ENCODE measurements at regions not wholly inside any gene's neighbourhood (a gene's known extent, or its start where the extent isn't known, plus 50 kb on each side); places are given as distances from the start of the nearest gene placed in this dataset.
A peak's percentile ranks its signal among the peaks of the same experiment; 100 is the strongest.

DNA sequence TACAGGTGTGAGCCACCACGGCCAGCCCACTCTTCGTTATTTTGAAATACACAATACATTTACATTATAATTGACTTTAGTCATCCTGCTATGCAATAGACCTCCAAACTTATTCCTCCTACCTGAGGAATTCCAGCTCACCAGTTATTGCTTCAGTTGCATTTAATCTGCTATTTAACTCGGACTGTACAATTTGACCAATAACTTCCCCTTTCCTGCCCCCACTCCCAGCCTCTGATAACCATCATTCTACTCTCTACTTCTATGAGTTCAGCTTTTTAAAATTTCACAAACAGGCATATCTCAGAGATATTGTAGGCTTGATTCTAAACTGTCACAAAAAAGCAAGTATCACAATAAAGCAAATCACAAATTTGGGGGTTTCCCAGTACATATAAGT lies 157.0 kb downstream of the COPRS start:
- no peak for DNase-seq

DNA sequence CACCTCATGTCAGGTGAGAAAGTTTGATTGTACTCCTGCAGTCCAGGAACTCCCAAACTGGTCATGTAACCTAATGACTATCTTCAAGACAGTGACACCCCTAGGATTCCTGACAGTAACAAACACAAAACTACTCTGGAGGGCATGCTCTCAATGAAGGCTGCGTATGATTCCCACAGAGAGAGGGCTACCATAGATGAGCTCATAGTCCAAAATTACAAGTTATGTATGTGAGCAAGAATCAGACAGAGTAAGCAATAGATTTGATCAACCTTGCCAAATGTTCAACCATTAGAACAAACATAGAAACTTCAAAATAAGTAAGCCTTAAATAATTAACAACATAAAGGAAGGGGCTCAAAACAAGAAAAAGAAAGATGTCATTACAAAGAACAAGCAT lies 158.1 kb downstream of the COPRS start:
- DNase-seq, result peak; percentile 18

DNA sequence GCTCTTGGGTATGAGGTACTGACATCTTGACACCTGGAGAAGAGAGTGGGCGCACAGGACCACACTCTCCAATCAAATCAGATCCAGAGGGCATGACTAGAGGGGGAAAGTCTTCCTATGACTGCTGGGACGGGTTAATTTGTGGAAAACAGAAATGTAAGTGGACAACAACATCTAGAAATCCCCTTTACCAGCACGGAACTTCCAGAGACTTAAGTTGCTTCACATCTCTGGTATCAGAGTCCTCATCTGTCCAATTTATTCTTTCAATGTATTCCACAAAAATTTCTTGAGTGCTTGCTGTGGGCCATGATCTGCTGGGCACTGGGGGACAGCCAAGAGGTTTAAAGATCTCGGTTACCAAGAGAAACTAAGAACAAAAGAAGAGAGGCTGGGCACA lies 159.2 kb downstream of the COPRS start:
- DNase-seq, result no peak

DNA sequence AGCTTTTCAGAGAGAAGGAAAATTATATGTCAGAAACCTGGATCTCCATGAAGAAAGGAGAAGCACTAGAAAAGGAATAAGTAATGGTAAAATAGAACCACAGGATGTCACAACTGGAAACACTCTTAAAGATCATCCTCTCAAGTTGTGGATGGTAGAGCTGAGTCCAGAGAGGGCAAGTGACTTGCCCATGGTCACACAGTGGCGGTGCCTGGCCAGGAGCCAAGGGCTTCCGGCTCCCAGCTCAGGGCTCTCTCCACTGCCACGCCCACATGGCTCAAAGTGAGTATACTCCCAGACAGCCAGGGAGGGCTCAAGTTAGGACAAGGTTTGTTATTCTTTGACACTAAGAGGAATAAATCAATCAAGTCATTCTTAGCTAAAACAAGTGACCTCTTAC lies 159.8 kb downstream of the COPRS start:
- DNase-seq, result peak; percentile 27

DNA sequence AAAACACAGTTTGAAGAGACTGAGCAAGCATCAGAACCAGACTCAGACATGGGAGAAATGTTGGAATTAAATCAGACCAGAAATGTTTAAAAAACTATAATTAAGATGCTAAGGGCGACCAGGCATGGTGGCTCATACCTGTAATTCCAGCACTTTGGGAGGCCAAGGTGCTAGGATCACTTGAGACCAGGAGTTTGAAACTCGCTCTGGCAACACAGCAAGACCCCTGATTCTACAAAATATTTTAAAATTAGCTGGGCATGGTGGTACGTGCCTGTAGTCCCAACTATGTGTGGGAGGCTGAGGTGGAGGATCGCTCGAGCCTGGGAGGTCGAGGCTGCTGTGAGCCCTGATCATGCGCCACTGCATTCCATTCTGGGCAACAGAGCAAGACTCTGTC lies 160.3 kb downstream of the COPRS start:
- no peak for DNase-seq

DNA sequence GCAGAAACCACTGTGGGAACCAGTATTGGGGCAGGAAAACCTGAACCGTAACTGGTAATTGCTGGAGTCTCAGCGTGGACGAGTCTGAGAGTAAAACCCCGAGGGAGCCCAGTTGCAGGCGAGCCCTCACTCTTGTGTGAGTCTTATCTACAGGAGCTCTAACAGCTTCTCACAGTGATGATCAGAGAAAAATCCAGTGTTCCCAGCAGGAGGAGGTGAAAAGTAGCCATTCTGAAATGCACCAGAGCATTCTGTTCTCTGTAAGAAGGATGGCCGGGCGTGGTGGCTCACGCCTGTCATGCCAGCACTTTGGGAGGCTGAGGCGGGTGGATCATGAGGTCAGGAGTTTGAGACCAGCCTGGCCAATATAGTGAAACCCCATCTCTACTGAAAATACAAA lies 161.2 kb downstream of the COPRS start:
- no peak for DNase-seq

DNA sequence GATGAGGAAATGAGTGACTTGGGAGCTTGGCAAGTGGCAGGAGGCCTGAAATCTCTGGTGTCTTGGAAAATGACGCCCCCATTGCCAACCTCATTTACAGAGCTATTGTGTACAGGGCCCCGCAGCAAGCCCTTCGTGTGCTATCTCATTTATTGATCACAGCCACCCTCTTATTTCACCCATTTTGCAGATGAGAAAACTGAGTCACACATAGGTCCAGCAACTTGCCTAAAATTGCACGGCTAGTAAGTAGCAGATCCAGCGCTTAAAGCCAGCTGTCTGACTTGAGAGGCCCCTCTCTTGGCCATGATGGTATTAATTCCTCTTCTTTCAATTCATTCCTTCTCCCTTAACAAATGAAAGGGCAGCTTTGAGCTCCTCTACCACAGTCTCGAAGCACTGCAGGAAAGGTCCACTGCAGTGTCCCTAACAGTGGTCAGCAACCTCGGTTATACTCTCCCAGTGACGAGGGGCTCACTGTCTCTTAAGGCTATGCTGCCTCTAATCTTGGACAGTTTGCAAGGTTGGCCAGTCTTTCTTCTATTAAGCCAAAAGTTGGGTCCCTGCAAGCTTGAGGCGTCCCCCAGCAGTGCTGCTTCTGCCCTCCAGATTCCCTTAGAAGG lies 162.2 kb downstream of the COPRS start:
- no peak for DNase-seq

DNA sequence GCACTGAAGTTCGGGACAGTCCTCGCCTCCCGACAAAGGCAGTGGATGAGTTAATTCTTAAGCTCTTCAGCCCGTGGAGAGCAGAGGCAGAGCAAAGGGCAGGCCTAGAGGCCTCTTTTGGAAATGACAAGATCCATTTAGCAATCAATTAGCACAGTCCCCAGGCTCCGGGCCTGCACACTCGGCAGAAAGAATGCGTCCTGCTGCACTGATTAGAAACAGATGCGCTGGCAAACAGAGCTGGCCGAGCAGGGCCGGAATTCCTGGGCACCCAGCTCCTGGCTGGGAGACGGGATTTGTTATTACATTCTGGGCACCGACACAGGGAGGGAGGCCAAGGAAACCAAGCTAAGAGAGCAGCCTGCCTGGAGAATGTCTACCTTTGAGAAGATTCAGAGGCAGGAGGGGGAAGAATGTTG lies 162.9 kb downstream of the COPRS start:
- peak; percentile 97 for DNase-seq

DNA sequence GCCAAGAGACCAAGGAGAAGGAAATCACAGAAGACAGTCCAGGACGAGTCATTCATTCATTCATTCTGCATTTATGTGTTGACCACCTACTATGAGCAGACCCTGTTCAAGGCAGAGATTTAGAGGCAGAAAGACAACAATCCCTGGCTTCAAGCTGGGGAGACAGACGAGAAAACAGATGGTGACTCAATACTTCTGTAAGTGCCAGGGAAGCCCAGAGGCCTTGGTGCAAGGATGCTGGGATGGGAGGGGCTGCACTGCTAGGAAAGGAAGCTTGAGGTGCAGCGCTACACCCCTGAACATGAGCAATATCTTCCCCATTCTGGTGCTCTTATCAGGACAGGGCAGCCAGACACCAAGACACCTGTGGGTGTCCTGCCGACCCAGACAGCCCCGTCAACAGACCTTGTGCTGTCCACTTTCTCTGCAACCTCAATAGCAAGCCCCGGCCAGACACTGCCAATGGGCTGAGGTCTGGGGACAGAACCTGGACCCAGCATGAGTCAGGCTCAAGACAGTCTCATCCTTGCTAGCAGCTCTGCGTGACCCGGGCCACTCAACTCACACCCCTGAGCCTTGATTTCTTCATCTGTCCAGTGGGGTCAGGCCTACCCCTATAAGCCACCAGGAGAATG lies 163.5 kb downstream of the COPRS start:
- peak; percentile 60 for DNase-seq

DNA sequence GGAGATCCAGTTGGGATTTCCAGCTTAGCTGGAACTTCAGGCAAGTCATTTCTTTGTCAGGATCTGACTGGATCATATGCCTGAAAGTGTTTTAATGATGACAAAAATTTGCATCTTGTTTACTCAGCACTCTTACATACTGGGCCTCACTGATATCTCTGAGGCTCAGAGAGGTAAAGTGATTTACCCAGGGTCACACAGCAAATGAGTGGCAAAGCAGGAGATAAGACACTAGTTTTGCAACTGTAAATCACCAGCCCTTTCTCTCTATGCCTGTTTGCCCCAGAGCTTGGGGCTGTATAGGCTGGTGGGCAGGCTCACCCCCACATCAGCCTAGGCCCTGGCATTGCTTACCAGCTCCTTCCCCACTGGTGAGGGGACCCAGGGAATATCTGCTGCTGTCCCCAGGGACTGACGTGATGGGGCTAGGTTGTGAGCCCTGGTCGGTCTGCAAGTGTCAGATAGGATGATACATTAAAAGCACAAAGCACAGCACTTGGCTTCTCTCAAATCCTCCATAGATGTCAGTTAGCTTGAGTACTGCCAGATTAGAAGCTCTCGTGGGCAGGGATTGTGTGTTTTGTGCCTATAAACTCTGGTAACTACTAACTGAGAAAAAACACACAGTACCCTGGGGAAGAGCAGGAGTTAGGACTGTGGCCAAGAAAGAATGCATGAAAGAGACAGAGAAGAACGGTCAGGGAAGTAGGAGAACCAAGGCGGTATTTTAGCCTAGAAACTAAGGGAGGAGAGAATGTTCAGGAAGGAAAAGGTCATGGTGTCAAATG lies 165.4 kb downstream of the COPRS start:
- no peak for DNase-seq

DNA sequence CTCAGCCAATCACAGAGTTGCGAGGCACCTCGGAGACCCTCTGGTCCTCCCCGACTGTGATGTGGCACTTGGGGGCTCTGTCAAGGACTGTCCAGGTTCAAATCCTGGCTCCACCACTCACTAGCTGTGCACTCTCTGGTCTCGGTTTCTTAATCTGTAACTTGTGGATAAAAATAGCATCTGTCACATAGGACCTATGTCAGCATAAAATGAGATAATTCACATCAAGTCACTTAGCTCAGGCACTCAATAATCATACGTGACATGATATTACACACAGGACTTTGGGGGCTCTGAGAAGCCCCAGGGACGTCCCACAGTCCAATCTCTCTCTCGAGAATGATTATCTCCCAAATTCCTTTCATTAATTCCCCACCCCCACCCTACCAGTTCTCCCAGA lies 166.4 kb downstream of the COPRS start:
- no peak for DNase-seq

DNA sequence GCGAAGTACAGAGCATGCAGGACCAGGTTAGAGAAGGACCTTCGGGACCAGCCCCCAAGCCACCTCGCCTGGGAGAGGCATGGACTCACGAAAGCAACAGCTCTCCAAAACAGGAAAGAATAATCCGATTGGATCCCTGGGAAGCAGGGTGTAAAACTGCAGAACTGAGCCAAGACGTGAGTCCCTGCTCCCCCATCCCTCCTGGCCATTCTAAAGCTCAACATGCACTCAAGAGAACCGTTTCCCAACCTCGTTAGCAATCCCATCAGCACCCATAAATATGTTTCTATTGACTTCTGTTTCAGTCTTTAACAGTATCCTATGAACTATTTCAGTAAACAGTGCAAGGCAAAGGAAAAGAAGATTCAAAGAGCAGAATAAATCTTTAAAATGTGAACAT lies 167.0 kb downstream of the COPRS start:
- DNase-seq, result no peak

DNA sequence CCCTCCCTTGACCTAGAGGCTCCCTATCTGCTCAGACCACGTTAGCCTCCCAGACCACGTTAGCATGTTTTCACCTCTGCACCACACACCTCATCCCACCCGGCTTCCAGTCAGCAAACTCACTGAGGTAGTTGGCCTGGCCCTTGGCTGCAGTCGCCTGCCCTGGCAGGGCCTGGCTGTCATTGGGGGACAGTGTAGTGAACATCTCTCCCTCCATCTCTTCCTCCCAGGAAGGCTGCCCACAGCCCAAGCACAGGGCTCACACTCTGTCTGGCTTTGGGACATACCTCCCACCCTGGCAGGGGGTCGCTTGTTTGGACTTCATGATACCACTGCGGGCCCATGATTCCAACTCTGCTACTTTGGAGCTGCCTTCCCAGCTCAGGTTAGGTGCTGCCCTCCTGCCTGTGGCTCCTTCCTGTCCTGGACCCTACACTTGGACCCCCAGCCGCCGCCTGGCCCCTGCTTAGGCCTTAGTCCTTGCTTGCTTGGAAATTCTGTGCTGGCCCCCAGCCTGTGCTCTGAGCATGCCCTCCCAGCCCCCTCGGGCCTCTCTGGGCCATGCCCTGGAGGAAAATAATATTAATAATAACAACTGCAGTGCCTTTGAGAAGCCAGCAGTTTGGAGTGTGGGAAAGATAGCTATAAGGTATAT lies 167.7 kb downstream of the COPRS start:
- no peak for DNase-seq

DNA sequence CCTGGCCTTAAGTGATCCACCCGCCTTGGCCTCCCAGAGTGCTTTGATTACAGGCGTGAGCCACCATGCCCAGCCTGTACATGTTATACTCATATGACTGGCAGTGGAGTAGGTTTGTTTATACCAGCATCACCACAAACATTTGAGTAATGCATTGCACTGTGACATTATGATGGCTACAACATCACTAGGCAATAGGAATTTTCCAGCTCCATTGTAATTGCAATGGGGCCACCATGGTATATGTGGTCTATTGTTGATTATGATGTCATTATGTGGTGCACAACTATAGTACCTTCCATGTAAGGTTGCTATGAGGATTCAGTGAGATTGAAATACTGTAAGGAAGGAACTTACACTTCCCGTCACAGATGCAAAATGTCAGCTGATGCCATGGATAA lies 168.9 kb downstream of the COPRS start:
- peak; percentile 48 for DNase-seq

DNA sequence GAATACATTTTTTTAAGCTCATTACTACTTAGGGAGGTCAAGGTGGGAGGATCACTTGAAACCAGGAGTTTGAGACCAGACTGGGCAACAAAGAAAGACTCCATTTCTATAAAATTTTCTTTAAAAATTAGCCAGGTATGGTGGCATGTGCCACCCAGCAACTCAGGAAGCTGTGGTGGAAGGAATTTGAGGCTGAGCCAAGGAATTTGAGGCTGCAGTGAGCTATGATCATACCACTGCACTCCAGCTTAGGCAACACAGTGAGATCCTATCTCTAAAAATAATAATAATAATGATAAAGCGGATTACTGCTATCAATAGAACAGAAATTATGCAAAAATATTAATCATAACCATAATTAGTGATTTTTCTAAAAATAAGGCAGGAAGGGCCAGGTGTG lies 170.3 kb downstream of the COPRS start:
- peak; percentile 64 for DNase-seq

DNA sequence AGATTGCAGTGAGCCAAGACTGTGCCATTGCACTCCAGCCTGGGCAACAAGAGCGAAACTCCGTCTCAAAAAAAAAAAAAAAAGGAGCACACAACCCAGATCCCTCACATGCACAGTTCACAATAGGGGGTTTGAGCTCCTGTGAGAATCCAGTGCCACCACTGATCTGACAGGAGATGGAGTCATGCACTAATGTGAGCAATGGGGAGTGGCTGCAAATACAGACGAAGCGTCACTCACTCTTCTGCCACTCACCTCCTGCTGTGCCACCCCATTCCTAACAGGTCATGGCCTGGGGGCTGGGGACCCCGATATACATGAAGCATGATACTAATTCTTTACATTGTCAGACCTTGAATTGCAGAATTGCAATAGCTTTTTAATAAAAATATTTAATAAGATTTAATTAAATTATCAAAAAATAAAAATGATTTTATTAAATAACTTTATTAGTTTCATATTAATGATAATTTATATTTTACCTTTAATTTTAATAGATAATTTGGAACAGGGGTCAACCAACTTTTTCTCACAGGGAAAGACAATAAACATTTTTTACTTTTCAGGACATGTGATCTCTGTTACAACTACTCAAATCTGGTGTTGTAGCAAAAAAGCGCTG lies 171.4 kb downstream of the COPRS start:
- peak; percentile 68 for DNase-seq

DNA sequence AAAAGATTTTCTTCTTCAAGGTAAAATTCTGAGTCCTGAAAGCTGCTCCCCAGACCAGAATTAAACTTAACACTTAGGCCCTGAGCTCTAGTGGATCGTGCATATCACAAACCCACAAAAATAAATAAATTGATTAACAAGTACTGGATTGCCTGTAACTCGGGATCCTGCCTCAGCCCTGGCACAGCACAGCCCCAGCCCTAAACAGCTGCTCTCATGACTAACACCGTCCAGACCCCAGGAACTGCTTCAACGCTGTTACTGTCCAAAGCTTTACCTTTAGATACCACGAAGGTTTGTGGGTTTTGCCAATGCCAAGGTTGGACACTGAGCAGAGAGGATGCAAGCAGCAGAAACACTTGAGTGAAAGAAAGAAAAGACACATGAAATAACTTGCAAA lies 172.5 kb downstream of the COPRS start:
- no peak for DNase-seq

DNA sequence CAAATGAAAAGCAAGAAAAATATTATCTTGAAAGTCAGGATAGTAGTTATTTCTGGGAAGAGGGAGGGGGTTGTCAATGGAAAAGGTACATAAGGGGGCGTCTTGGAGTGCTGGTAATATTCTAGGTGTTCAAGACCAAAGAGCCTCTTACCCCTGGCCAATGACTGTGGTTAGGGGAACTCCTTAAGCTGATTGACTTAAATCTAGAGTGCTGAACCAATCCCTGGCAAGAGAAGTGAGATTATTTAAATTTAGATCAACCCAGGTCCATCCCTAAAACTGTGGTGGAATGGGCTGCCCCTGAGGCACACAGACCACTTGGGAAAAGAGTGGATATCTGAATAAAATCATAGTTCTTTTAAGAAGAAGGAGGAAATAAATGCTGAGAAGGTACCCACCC lies 174.1 kb downstream of the COPRS start:
- DNase-seq, result no peak

DNA sequence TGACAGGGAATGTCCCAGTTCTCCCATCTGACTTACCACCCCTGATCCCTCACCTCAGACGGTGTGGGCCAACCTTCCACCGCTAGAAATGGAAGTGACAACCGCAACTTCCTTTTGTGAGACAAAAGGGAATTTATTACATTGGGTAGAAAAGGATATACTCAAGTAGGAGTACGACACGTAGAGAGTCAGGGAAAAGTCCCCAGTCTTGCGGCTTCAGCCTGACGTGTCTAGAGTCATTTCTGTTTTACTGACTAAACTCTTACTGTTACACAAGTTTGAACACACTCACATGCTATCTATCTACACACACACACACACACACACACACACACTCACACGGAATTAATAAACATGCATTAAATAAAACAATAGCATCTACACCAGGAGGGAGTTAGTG lies 178.9 kb downstream of the COPRS start:
- DNase-seq, result no peak

DNA sequence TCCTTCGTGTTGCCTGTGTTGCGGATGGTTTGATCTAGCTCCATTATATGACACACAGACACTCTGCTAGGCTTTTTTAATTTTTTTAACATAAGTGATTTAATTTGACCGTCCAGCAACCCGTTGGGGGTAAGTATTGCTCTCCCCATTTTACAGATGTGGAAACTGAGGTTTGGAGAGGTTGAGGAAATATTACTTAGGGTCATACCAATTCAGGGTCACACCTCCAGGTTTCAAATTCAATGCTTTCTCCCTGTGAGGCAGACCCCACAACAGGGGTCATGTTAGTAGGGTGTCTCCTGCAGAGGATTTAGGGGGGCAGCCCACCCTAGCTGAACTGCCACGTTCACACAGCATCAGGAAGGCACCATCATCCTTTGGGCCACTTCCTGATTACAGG lies 179.4 kb downstream of the COPRS start:
- DNase-seq, result no peak

DNA sequence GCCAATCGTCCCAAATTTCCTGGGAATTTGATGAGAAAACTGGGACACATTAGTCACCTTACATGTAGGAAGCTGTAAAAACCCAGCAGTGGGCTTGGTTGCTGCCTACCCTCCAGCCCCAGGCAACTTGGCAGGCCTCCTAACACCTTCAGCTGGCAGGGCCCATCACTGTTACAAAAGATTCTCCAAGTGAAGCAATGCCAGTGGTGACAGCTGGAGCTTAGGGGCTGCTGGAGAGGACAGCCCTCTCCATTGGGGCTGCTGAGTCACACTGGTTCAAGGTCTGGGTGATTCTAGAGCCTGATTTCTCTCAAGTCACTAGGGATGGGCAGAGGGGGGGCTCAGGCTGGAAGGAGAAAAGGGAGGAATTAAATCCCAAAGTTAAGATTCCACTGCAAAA lies 180.6 kb downstream of the COPRS start:
- DNase-seq, result peak; percentile 73

DNA sequence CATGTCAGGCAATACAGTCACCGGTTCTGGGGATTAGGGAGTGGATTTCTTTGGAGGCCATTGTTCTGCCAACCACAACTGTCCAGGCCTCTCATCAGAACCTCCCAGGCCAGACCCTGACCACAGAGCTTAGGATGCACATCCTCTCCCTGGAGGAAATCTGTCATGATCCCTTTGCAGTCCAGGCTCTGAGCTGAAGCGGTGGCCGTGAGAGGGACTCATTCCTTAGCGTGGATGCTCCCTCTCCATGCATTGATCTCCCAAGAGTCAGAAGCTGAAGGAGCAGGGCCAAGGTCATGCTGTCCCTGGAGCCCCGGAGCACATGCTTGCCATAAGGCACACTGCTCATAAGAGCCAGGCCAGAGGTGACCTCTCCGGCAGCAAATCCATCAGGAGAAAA lies 181.4 kb downstream of the COPRS start:
- DNase-seq, result no peak

DNA sequence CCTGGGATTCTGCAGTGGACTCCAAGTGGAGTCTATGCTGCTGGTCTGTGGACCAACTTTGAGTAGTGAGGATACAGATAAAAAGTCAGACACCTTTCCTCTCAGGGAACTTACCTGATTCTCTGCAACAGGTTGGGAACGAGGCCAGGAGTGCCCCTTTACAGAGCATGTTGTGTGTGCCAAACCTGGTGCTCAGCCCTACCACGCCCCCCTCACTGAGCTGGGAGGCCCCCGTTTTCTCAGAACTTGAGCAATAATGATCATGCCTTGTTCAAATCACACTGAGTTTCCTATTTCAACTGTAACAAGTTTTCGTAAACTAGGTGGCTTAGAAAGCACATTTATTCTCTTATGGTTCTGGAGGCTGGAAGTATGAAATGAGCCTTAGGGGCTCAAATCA lies 182.0 kb downstream of the COPRS start:
- no peak for DNase-seq

Measured in fibroblast of skin of back (primary cell).